Heart right ventricle (tissue), 16 donors: ENCODE measurements at regions not wholly inside any gene's neighbourhood (a gene's known extent, or its start where the extent isn't known, plus 50 kb on each side); places are given as distances from the start of the nearest gene placed in this dataset.

Source experiments
- ATAC-seq, 8 donors: fragments of 200-7000 bp; cut with Tn5 transposase; one replicate each; pipeline ENCODE4 v1.9.1; 2020; ENCODE audit warnings: mild to moderate bottlenecking in 8 of 8, moderate library complexity in 8 of 8, moderate number of reproducible peaks in 1 of 8
- DNase-seq, 2 donors: peaks; one replicate each; pipeline ENCODE4 v3.0.0-alpha.2; 2020
- H3K27ac ChIP-seq, 10 donors: fragments of 200-600 bp; sonication (generic) in 2 of 10; one replicate each; pipeline versions ENCODE4 v1.5.0 to v1.8.0; 2020 to 2022; ENCODE audit warnings: mild to moderate bottlenecking in 3 of 10
- H3K27me3 ChIP-seq, 7 donors: fragments of 200-600 bp; one replicate each; pipeline ENCODE4 v1.8.0; 2021 to 2022; ENCODE audit warnings: mild to moderate bottlenecking in 2 of 7
- H3K36me3 ChIP-seq, 9 donors: fragments of 200-600 bp; sonication (generic) in 1 of 9; one replicate each; pipeline versions ENCODE4 v1.5.0 to v1.8.0; 2020 to 2022; ENCODE audit warnings: mild to moderate bottlenecking in 2 of 9
- H3K4me1 ChIP-seq, 9 donors: fragments of 200-600 bp; sonication (generic) in 1 of 9; one replicate each; pipeline versions ENCODE4 v1.5.0 to v1.8.0; 2020 to 2022; ENCODE audit warnings: mild to moderate bottlenecking in 4 of 9
- H3K4me3 ChIP-seq, 10 donors: fragments of 200-600 bp; sonication (generic) in 2 of 10; one replicate each; pipeline versions ENCODE4 v1.5.0 to v1.8.0; 2020 to 2022; ENCODE audit warnings: mild to moderate bottlenecking in 7 of 10, moderate library complexity in 2 of 10
- H3K9me3 ChIP-seq, 11 donors: fragments of 200-600 bp in 10 of 11; sonication (generic) in 2 of 11; one replicate each; pipeline versions ENCODE4 v1.5.0 to v1.8.0; 2013 to 2022; ENCODE audit warnings: mild to moderate bottlenecking in 2 of 11, control low read depth in 1 of 11, moderate library complexity in 1 of 11
- WGBS, 2 donors: extraction: QIAGEN DNeasy Blood & Tissue Kit; methylation state at CpG; one replicate each; pipeline ENCODE4 v1.1.7; 2013; ENCODE audit warnings: inconsistent platforms in 1 of 2; 5-methylcytosine and 5-hydroxymethylcytosine counted together
- intact Hi-C, 10 donors: fragments of 100-400 bp; cut with DNase I; formaldehyde crosslinking; loops; one replicate each; pipeline versions ENCODE4 v1.11.1 to v1.14.2; 2022
- TF ChIP-seq, protein P1 (sequence below), 9 donors: fragments of 200-600 bp; sonication (generic) in 2 of 9; IDR thresholded peaks; one replicate each; pipeline versions ENCODE4 v1.5.0 to v1.8.0; 2021 to 2022; ENCODE audit warnings: antibody characterized with exemption in 9 of 9, mild to moderate bottlenecking in 5 of 9, moderate library complexity in 1 of 9
- donor health status: Arrhythmogenic right ventricular cardiomyopathy.
- donor health status: ischemic (EF 13 %, LVEDD 7.1; RV severe dilation, severe dysfunction).
- donor health status: healthy with polysubstance abuse.
- donor health status: DM: no; HTN: yes; CAD: no.
- donor health status: DM: no; HTN: no; CAD: no.
- donor health status: ischemic (EF 25% LVEDD 6.9; RV normal size, moderate dysfunction).
- donor health status: ischemic (EF 25% LVEDD 5.7; RV mildly dilated, moderate dysfunction).
- donor health status: healthy.
- donor health status: DM: yes; HTN: yes; CAD: no.
- donor health status: Ischemic cardiomyopathy.
- donor health status: ischemic (EF 35%, LVEDD 5.7; RV mildly dilated, moderate dysfunction).
- donor health status: nonischemic (EF 11% LVEDD 7.7; RV severe dilation, severe dysfunction).
- donor health status: DM: yes; HTN: yes; CAD: no.
- donor health status: PGD.
- donor health status: ischemic (EF 29% LVEDD 5.4; RV normal size, mild dysfunction).
- donor health status: nonischemic (EF 23%, LVEDD 6.1; RV moderate dilation, normal function).

DNA sequence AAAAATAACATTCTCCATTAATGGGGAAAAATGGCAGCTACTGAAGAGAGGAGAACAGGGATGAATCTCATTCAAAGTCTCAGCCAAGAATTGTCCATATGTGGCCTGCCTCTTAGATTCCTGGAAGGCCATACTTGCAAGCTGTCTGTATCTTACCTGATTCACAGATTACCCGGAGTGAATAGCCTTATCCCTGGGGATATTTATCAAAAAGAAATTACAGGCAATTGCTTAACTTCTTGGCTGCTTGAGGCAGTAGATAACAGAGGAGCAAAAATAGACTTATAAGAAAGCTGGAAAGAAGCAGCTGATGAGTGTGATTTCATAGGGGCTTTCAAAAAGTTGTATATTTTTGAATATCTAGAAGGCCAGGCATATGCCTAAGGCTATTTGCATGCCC, 68.8 kb upstream of the PPP1R2C start:
- intact Hi-C loops: no loop called here
- Histone ChIP-seq H3K9me3 (peaks cover 0 to 15% (median 3%) of the 10 kb centered on the region in 11 donors), H3K4me3 (no peak overlapping the region), H3K4me1 (no peaks in the 10 kb centered on the region), H3K27ac (no peak overlapping the region), H3K27me3 (peaks cover 0 to 7% (median 0%) of the 10 kb centered on the region in 7 donors), H3K36me3 (no peaks in the 10 kb centered on the region)
- DNase-seq (no peak), ATAC-seq (no peak)
- 24 to 38% methylated on average over 1 of the region's 1 CpG for WGBS, 2 donors
- TF ChIP-seq, protein P1, sequence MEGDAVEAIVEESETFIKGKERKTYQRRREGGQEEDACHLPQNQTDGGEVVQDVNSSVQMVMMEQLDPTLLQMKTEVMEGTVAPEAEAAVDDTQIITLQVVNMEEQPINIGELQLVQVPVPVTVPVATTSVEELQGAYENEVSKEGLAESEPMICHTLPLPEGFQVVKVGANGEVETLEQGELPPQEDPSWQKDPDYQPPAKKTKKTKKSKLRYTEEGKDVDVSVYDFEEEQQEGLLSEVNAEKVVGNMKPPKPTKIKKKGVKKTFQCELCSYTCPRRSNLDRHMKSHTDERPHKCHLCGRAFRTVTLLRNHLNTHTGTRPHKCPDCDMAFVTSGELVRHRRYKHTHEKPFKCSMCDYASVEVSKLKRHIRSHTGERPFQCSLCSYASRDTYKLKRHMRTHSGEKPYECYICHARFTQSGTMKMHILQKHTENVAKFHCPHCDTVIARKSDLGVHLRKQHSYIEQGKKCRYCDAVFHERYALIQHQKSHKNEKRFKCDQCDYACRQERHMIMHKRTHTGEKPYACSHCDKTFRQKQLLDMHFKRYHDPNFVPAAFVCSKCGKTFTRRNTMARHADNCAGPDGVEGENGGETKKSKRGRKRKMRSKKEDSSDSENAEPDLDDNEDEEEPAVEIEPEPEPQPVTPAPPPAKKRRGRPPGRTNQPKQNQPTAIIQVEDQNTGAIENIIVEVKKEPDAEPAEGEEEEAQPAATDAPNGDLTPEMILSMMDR (IDR thresholded peaks at IDR 0.05): no peak

DNA sequence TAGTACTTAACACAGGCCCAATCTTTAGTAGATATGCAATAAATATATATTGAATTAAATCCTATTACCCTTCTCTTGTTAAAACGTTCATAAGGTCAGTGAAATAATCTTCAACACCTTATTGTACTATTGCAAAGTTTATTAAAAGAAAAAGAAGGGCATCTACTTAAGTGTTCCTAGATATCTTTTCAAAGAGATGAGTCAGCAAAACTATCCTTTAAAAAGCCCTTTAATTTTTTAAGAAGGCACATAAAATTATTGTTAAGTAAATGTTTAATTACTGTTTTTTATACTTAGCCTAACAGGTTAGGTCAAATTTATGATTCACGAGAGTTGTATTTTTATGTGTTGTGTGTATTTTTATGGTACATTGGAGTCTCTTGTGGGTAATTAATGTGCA, 77.3 kb upstream of the PPP1R2C start:
- H3K4me3 ChIP-seq: no peak overlapping the region
- TF ChIP-seq, protein P1 (IDR thresholded peaks at IDR 0.05): no peak
- peaks cover 0 to 4% (median 0%) of the 10 kb centered on the region in 7 donors for H3K27me3 ChIP-seq
- no peak overlapping the region for H3K27ac ChIP-seq
- H3K4me1 ChIP-seq: no peaks in the 10 kb centered on the region
- WGBS, 2 donors: 75 to 78% methylated on average over 2 of the region's 2 CpGs
- H3K9me3 ChIP-seq: no peaks in the 10 kb centered on the region
- DNase-seq (no peak), ATAC-seq (no peak)
- intact Hi-C loops: no loop called here
- no peaks in the 10 kb centered on the region for H3K36me3 ChIP-seq

DNA sequence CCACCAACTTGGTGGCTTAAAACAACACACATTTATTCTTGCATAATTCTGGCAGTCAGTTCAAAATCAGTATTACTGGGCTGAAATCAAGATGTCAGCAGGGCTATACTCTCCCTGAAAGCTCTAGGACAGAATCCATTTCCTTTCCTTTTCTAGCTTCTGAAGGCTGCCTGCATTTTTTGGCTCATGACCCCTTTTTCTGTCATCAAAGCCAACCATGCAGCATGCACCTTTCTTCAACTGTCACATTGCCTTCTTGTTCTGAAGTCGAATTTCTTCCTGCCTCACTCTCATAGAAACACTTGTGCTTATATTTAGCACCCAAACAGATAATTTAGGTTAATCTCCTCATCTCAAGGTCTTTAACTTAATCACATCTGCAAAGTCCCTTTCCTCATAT, 79.8 kb upstream of the PPP1R2C start:
- WGBS, 2 donors: 33 to 35% methylated on average over 1 of the region's 1 CpG

DNA sequence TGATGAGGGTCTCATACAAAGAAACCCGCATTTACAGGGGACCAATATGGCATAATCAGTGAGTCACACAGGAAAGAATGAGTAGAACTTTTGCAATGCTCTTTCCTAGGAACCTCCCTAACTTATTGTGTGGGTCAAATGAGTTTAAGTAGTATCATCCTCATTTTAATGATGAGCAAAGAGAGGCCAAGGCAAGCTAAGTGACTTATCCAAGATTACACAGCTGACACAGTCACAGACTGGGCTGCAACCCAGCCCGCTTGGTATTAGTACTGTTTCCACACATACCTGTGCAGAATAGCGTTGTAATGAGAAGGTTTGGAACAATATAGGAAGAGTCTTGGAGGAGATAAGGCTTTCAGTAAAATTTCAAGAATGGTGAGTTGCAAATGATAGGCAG, 91.0 kb upstream of the PPP1R2C start:
- Histone ChIP-seq H3K36me3 (no peaks in the 10 kb centered on the region), H3K4me1 (no peaks in the 10 kb centered on the region), H3K9me3 (no peaks in the 10 kb centered on the region), H3K27me3 (peaks cover 0 to 5% (median 0%) of the 10 kb centered on the region in 7 donors), H3K4me3 (no peak overlapping the region), H3K27ac (no peak overlapping the region)
- DNase-seq (no peak), ATAC-seq (no peak)
- TF ChIP-seq, protein P1 (IDR thresholded peaks at IDR 0.05): no peak
- WGBS, 2 donors: 91 to 99% methylated on average over 3 of the region's 3 CpGs
- intact Hi-C loops: no loop called here

More for the DNA sequence above, 79.8 kb upstream of the PPP1R2C start:
- no peaks in the 10 kb centered on the region for H3K9me3 ChIP-seq
- TF ChIP-seq, protein P1 (IDR thresholded peaks at IDR 0.05): no peak
- H3K4me1 ChIP-seq: no peaks in the 10 kb centered on the region
- H3K27ac ChIP-seq: no peak overlapping the region
- H3K36me3 ChIP-seq: no peaks in the 10 kb centered on the region
- H3K4me3 ChIP-seq: no peak overlapping the region
- ATAC-seq (no peak), DNase-seq (no peak)
- H3K27me3 ChIP-seq: peaks cover 0 to 4% (median 0%) of the 10 kb centered on the region in 7 donors
- intact Hi-C loops: no loop called here
